ENCODE measurements at regions not wholly inside any gene's neighbourhood (a gene's known extent, or its start where the extent isn't known, plus 50 kb on each side); places are given as distances from the start of the nearest gene placed in this dataset.

- Histone ChIP-seq H3K4me1 (no peaks in the 10 kb centered on the region), H3K9me3 (no peaks in the 10 kb centered on the region), H3K27ac (no peak overlapping the region), H3K36me3 (no peaks in the 10 kb centered on the region), H3K4me3 (no peak overlapping the region), H3K27me3 (no peaks in the 10 kb centered on the region)
- TF ChIP-seq POLR2A (IDR thresholded peaks at IDR 0.05), result no peak
- no peak for TF ChIP-seq CTCF (IDR thresholded peaks at IDR 0.05)
- DNase-seq, result no peak
- intact Hi-C loops (cut with DNase I; ENCODE audit: low total_unique reads), result no loop called here
Observed at GRCh38 chr7:94244760-94245159, 149.9 kb upstream of the COL1A2 start.

GRCh38 chr7:94245500-94245899 is 149.2 kb upstream of the COL1A2 start:
- Histone ChIP-seq H3K4me3 (no peak overlapping the region), H3K27ac (no peak overlapping the region), H3K9me3 (no peaks in the 10 kb centered on the region), H3K36me3 (no peaks in the 10 kb centered on the region), H3K4me1 (no peaks in the 10 kb centered on the region), H3K27me3 (no peaks in the 10 kb centered on the region)
- intact Hi-C loops (cut with DNase I; ENCODE audit: low total_unique reads), result no loop called here
- TF ChIP-seq POLR2A (IDR thresholded peaks at IDR 0.05), result no peak
- no peak for TF ChIP-seq CTCF (IDR thresholded peaks at IDR 0.05)
- no peak for DNase-seq

GRCh38 chr7:94247970-94248369 is 146.7 kb upstream of the COL1A2 start:
- DNase-seq, result no peak
- Histone ChIP-seq H3K4me1 (no peaks in the 10 kb centered on the region), H3K27me3 (no peaks in the 10 kb centered on the region), H3K36me3 (no peaks in the 10 kb centered on the region), H3K27ac (no peak overlapping the region), H3K9me3 (no peaks in the 10 kb centered on the region), H3K4me3 (no peak overlapping the region)
- intact Hi-C loops (cut with DNase I; ENCODE audit: low total_unique reads), result no loop called here
- TF ChIP-seq CTCF (IDR thresholded peaks at IDR 0.05) (no peak), POLR2A (IDR thresholded peaks at IDR 0.05) (no peak)

GRCh38 chr7:94249631-94250030 is 145.1 kb upstream of the COL1A2 start:
- Histone ChIP-seq H3K27me3 (no peaks in the 10 kb centered on the region), H3K36me3 (no peaks in the 10 kb centered on the region), H3K9me3 (no peaks in the 10 kb centered on the region), H3K27ac (no peak overlapping the region), H3K4me3 (no peak overlapping the region), H3K4me1 (peaks cover 0 to 7% of the 10 kb centered on the region in 2 donors)
- no peak for TF ChIP-seq POLR2A (IDR thresholded peaks at IDR 0.05)
- no peak for TF ChIP-seq CTCF (IDR thresholded peaks at IDR 0.05)
- intact Hi-C loops (cut with DNase I; ENCODE audit: low total_unique reads), result no loop called here
- no peak for DNase-seq

GRCh38 chr7:94250124-94250523 is 144.6 kb upstream of the COL1A2 start:
- intact Hi-C loops (cut with DNase I; ENCODE audit: low total_unique reads), result no loop called here
- Histone ChIP-seq H3K9me3 (no peaks in the 10 kb centered on the region), H3K36me3 (no peaks in the 10 kb centered on the region), H3K27me3 (no peaks in the 10 kb centered on the region), H3K4me3 (no peak overlapping the region), H3K4me1 (peaks cover 0 to 7% of the 10 kb centered on the region in 2 donors), H3K27ac (no peak overlapping the region)
- TF ChIP-seq CTCF (IDR thresholded peaks at IDR 0.05), result no peak
- TF ChIP-seq POLR2A (IDR thresholded peaks at IDR 0.05), result no peak
- DNase-seq, result no peak

Measured in uterus (tissue), 3 donors.